AG09309 (cell line): ENCODE measurements at regions not wholly inside any gene's neighbourhood (a gene's known extent, or its start where the extent isn't known, plus 50 kb on each side); places are given as distances from the start of the nearest gene placed in this dataset.

Source experiments
- DNase-seq: peaks from one replicate; pipeline ENCODE4 v3.0.0-alpha.2; 2010; ENCODE audit warnings: low read depth
- H3K4me3 ChIP-seq: 2 replicates; pipeline ENCODE4 v1.5.1; 2011; ENCODE audit warnings: mild to moderate bottlenecking, low read depth, low read length, moderate library complexity; ENCODE audit not compliant: control insufficient read depth
- CTCF ChIP-seq: IDR thresholded peaks from 2 replicates; pipeline ENCODE4 v1.5.1; 2011; ENCODE audit warnings: mild to moderate bottlenecking, low read depth, low read length, inconsistent platforms; ENCODE audit not compliant: insufficient read depth, control insufficient read depth; ENCODE audit errors: missing control alignments

GRCh38 chr11:19524171-19524671 lies 188.4 kb upstream of the NAV2 start:
- no peak overlapping the region for H3K4me3 ChIP-seq
- no peak for DNase-seq
- TF ChIP-seq CTCF, result no peak

- no peak for TF ChIP-seq CTCF
- H3K4me3 ChIP-seq, result no peak overlapping the region
- no peak for DNase-seq
These were observed 192.0 kb upstream of the NAV2 start for GRCh38 chr11:19520681-19521080.

- DNase-seq, result no peak
These were observed 192.6 kb upstream of the NAV2 start for GRCh38 chr11:19519912-19520641.

GRCh38 chr11:19519353-19519752 lies 193.3 kb upstream of the NAV2 start:
- TF ChIP-seq CTCF, result no peak
- DNase-seq, result no peak
- no peak overlapping the region for H3K4me3 ChIP-seq

More at GRCh38 chr11:19519912-19520641, 192.6 kb upstream of the NAV2 start:
- H3K4me3 ChIP-seq, result no peak overlapping the region
- TF ChIP-seq CTCF, result no peak

GRCh38 chr11:19513253-19513652 lies 199.4 kb upstream of the NAV2 start:
- TF ChIP-seq CTCF, result no peak
- DNase-seq, result no peak
- no peak overlapping the region for H3K4me3 ChIP-seq

GRCh38 chr11:19512618-19513017 lies 200.0 kb upstream of the NAV2 start:
- TF ChIP-seq CTCF, result no peak
- H3K4me3 ChIP-seq, result no peak overlapping the region
- DNase-seq, result no peak
